GM19455 (cell line): ENCODE measurements at regions not wholly inside any gene's neighbourhood (a gene's known extent, or its start where the extent isn't known, plus 50 kb on each side); places are given as distances from the start of the nearest gene placed in this dataset.
"Not testable (repeated sequence)": the region's sequence is repeated elsewhere in the genome, so short reads cannot be mapped to it uniquely, and the experiment has no call there.

Experiments used
- ATAC-seq: cut with Tn5 transposase; IDR thresholded peaks from one replicate; pipeline ENCODE4 v1.9.1; 2021; ENCODE audit not compliant: unreplicated experiment

DNA sequence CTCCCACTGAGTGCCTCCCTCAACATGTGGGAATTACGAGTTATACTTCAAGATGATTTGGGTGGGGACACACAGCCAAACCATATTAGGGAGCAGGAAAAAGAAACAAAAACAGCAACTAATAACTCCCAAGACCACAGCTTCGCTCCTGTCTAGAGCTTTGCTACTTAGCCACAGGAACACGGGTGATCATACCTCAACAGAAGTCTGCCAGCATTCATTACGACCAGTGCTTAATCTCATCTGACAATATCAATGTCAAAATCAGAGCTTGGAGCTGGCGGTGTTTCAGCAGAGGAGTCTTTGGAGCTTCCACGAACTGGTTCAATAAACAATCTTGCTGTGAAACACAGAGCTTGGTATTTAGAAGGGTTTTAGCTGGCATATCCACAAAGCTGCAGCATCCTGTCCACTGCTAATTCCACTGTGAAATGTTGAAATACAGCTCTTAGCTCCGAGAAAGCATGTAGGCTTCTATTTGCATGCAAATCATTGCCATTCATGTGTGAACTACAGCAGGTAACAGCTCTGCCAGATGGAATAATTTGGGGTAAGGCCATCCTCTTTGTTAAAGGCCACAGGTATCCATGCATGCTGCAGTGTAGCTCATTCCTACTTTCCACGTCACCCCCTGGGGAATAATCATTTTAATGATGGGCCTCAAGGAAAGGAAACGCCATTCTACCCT, 128.4 kb upstream of the GOT2 start:
- no peak for ATAC-seq

DNA sequence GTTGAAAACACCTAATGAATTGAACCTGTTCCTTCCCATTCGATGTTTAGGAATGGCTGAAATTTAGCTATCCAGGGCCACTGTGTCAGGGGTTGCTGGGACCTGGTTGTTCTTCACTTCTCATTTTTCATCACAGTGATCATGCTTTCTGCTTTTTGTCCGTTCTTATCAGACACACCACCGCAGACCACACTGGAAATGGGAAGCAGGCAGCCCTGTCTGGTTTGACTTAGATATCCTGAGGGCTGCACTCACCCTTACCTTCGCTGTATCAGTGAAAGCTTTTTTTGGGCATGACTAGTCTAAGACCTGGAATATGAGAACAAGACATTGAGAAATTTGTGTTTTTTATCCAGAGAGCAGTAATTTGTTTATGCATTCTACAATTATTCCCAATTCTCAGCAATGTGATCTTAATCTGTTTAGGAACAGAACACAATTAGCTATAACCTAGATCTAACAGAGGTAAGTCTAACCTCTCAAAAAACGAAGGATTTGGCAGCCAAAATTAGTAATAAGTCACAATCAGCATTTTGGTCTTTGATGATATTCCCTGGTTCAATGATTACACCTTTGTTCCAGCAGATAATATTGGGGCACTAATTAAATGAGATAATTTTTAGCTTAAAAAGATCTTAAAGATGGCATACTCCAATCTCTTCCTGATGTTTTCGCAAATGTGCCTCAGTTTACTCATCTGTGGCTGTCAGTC, 126.0 kb upstream of the GOT2 start:
- no peak for ATAC-seq

DNA sequence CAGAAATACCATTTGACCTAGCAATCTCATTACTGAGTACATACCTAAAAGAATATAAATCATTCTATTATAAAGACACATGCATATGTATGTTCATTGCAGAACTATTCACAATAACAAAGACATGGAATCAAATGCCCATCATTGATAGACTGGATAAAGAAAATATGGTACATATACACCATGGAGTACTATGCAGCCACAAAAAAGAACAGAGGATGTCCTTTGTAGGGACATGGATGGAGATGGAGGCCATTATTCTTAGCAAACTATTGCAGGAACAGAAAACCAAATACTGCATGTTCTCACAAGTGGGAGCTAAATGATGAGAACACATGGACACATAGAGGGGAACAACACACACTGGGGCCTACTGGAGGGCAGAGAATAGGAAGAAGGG, 124.5 kb upstream of the GOT2 start:
- not testable (repeated sequence) for ATAC-seq

DNA sequence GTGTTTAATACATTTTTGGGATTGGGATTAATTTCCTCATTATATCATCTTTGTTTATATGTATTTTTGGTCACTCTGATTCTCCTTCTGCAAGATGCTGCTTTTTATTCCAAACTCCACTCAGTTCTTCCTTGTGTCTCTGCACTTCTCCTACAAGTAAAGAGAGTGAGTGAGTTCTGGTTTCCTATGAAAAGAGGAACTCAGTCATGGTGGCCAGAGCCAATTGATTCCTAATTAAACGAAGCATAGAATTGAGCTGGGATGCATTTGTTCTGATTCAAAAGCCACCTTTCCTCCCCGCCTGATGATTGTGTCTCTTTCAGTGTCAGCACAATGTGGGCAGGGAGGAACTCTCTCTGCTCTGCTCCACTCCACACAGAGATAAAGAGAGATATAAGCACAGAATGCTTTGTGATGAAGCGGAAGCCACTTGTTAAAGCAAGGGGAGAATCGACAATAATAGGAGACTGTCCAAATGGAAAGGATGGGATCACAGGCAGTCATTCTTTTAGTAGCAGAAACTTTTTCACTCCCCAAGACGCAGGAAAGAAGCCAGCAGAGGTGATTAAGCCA, 121.3 kb upstream of the GOT2 start:
- ATAC-seq: no peak

DNA sequence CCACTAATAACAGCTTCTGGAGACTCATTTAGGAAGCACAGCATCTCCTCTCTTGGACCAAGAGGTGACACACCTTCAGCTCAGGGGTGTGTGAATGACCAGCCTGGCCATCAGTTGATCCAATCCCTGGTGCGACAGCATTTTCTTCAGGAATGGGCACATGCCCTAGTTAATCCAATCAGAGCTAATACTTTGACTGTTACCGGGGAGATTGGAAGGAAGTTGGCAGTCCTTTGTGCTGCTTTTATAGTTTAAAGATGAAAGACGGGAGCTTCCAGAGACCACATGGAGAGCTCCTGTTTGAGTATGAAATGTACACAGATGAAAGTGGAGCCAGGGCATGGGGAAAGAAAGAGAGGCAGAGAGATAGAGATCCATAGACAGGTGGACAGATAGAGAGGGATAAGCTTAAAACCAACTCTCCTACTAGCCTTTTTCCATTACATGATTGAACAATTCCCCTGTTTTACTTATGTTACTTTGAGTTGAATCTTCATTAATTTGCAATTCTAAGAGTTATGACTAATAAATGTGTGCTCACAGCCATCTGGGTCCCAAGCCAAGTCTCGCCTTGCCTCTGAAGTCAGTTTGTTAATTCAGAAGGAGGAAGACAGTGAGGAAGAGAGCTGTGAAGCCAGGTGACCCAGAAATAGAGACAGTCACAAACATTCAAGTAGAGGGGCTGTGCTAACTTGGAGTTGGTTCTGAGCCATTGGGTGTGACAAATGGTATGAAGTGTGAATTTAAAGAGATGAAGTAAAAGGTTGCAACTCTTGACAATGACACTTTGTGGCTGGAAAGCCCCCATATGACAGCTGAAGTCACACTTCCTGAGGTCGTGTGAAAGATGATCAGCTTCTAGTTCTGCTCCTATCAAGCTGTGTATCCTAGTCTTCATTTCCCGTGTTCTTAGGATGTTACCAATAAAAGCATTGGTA, 120.0 kb upstream of the GOT2 start:
- ATAC-seq: no peak

DNA sequence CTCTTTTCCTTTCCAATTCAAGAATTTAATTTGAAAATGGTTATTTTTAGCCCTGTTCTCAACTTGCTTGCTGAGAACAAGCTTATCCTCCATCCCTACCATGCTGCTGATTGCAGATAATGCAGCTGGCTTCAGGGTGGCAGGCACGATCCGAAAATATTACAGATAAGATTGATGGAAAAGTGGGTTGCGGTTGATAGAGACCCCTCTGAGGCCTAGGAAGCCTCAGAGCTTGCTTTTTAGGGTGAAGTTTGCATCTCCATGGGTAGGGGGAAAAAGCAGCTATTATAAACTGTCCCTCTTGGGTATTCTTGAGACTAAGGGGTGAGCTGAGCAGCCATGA, 116.5 kb upstream of the GOT2 start:
- ATAC-seq: no peak

DNA sequence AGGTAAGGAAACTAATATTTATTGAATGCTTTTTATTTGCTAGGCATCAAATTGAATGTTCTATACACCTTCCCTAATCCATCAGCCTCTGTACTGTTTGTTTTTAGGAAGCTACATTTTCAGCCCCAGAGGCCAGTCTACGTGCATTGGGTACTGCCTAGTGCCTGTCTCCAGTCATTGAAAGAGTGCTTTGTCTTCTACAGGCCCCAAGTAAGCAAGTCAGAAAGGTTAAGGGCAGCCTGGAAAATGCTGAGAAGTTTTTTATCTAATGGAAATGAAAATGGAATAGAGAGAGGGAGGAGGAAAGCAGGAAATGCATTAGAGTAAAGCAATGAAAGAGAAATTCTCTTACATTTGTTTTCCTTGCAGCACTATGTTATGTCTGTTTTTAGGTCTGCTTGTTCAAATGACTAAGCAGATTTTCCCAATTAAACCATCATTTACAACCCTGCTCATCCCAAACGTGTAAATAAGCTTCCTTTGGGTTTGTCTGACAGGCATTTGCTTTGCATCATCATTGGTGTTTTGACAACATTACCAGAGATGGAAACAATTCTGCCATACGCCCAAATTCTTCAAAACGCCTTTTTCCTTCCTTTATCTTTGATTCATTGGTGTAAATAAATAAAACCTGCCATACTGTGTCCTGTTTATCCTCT, 116.0 kb upstream of the GOT2 start:
- no peak for ATAC-seq

DNA sequence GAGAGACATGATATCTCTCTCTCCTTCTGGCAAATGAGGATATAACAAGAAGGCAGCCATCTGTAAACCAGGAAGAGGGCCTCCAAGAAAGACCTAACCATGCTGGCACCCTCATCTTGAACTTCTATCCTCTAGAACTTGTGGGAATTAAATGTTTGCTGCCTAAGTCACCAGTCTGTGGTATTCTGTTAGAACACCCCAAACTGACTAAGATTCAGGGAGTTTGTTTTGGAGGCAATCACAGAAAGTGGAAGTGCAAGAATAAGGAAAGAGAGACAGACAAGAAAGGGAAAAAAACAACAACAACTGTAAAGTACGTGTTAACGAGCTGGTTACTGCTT, 114.5 kb upstream of the GOT2 start:
- no peak for ATAC-seq

DNA sequence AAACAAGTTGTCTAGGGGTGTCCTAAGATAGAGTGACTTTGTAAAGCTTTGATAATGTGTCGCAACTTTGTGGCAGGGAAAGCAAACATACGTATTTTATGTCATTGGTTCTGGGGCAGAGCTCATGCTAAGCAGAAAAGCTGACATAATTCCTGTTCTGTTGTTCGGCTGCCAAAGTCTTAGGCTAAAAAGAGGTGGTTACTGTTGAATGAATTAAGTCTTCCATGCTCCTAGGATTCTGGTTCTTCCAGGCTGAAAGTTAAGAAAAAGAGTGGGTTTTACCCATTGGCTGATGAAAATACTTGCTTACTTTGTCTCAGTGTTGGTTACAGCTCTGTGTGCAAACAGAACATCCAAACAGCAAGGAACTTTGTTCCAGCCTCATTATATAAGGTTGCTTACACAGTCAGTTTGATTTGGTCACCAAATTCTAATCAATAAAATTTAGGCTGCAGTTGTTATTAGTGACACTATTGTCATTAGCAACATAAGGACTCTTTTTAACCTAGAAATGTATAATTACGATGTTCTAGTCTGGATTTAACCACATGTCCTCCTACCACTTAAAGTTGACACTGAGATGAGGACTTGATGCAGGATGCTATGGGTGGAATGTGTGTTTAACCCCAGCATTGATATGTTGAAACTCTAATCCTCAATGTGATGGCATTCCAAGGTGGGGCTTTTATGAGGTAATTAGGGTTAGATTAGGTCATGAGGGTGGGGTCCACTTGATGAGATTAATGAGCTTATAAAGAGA, 114.0 kb upstream of the GOT2 start:
- no peak for ATAC-seq

DNA sequence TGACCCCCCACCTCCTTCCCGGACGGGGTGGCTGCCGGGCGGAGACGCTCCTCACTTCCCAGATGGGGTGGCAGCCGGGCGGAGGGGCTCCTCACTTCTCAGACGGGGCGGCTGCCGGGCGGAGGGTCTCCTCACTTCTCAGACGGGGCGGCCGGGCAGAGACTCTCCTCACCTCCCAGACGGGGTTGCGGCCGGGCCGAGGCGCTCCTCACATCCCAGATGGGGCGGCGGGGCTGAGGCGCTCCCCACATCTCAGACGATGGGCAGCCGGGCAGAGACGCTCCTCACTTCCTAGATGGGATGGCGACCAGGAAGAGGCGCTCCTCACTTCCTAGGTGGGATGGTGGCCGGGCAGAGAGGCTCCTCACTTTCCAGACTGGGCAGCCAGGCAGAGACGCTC, 112.1 kb upstream of the GOT2 start:
- ATAC-seq: not testable (repeated sequence)

DNA sequence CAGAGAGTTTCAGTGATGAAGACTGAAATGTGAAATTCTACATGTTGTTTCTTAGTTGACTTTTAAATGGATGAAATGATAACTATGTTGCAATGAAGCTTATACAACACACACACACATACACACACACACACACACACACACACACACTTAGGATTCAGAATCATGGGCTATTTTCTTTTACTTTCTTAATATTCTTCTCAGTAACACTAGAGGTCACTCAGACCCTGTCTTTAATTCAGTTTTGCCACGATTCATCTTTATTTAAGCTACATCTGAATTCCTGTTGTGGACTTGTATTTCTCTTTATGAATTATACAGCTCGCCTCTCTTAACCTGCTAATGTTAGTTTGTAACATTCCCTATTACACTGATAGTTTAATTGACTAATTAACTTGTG, 109.6 kb upstream of the GOT2 start:
- no peak for ATAC-seq

DNA sequence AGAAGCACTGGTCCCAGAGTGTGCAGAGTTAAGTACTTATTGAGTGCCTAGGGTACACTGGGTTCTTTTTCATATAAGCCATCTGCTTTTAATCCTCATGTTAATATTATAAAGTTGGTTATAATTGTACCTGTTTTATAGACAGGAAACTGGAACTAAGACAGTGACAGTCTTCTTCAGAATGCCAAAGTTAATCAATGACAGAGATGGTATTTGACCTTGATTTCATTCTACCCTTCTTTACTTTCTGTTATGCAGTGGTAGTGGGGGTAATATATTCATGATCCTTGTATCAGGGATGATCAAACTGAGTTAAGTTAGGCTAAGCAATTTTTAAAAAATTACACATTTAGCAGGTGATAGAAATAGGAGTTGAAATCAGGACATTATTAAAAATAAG, 108.6 kb upstream of the GOT2 start:
- no peak for ATAC-seq

DNA sequence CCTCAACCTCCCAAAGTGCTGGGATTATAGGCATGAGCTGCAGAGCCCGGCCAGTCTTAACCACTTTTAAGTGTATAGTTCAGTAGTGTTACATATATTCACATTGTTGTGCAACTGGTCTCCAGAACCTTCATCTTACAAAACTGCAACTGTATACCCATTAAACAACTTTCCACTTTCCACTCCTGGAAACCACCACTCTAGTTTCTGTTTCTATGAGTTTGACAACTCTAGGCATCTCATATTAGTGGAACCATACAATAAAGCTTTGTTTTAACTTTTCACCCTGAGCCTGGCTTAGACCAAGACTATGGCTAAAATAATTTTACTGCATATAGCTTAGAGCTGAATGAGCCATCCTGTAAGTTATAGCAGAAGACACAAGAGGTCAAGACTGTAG, 108.0 kb upstream of the GOT2 start:
- no peak for ATAC-seq

DNA sequence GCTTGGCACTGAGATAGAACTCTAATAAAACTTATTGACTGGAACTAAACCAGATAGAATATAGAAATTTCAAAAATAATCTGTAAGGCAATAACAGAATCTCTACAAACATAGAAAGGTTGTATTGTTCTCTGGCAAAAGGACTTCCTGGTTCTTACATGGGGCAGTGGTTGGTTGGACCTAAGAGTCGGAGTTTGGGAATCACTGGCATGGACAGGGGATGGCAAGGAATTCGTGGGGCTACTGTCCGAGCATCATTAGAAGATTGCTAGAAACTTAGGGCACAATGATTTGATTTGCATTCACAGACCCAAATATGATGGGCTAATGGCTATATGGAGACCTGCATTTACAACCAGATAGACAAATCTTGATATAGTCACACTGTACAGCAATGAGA, 103.8 kb upstream of the GOT2 start:
- no peak for ATAC-seq

DNA sequence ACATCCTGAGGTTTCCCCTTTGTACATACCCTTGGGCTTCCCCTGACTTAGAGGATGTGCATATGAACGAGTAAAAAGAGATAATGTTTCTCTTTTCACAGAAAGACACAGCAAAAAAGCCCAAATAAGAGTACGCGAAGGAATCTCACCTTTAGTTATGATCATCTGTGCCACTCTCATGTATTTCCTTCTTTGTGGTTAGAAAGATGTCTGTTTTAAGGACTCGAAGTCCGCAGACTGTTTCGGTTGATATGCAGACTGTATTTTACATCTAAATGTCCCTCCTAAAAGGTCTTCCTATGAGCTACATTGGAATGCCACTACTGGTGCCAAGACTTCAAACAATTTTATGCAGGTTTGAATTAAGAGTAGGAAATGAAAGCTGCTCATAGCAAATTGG, 102.3 kb upstream of the GOT2 start:
- no peak for ATAC-seq

DNA sequence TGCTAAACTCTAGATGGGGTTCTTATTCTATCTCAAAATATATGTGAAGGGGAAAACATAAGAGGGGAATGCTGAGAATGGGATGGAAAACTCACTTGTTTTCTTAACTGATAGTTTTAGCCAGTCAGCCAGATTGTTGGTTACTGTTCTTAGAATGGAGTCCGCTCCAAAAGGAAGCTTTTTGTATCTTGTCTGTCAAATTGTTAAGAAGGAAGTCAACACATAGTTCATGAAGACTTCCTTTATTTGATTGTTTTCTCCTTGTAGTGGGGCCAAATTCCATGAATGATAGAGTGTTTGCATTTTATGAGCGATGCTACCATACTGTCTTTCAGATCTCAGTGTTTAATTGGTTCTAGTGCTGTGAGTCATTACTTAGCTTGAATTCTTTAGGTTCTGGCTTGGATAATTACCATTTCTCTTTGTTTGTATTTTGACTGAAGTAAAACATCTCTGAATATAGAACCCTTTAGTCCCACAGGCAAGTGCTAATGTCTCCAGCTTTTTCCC, 98.3 kb upstream of the GOT2 start:
- ATAC-seq: no peak

DNA sequence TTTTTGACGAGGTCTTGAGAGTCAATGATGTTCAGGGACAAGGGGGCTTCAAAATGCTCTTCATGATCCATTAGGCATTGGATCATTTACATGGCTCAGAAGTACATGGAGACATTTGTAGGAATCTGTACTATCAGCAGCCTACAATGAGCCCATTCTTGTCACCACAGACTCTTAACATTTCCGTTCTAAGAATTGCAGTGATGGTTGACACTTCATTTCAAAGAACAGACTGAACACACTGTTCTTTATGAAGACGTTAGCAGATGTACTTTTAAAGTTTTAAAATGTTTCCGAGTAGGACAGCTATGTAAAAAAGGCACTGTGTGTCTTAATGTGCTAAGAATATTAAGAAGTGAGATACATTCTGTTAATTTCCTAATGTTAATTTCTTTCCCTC, 97.3 kb upstream of the GOT2 start:
- no peak for ATAC-seq

DNA sequence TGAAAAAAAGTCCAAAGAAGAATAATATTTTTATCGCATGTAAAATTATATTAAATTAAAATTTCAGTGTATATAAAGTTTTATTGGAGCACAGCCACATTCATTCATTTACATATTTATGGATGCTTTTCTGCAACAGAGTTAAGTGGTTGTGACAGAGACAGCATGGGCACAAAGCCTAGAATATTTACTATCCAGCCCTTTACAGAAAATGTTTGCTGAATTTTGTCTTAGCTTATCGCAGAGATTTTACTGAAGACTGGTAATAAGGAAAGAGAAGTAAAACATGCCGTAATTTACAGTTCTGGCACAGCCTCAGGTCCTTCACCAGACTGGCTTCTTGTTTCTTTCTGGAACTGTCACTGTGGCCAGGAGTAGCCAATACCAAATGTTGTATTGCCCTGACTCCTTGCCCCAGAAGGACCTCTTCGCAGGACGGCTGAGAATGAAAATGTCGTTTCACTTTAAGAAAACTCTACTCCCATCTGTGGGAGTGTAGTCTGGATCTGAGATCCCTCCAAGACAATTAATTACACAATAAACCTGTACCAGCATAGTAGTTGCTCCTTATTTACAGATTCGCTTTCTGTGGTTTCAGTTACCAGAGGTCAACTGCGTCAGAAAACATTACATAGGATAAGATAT, 94.9 kb upstream of the GOT2 start:
- no peak for ATAC-seq

DNA sequence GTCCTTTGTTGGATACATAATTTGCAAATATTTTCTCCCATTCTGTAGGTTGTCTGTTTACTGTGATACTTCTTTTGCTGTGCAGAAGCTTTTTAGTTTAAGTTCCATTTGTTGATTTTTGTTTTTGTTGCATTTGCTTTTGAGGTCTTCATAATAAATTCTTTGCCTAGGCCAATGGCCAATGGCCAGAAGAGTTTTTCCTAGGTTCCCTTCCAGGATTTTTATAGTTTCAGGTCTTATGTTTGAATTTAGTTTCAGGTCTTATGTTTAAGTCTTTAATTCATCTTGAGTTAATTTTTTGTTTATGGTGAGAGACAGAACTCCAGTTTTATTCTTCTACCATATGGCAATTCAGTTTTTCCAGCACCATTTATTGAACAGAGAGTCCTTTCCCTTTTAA, 90.1 kb upstream of the GOT2 start:
- no peak for ATAC-seq

DNA sequence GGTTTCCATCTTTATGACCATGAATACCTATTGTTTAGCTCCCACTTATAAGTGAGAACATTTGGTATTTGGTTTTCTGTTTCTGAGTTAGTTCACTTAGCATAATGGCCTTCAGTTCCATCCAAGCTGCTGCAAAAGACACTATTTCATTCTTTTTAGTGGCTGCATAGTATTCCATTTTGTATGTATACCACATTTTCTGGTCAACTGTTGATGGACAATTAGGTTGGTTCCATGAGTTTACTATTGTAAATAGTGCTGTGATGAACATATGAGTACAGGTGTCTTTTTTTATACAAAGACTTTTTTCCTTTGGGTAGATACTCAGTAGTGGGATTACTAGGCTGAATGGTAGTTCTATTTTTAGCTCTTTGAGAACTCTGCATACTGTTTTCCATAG, 87.8 kb upstream of the GOT2 start:
- no peak for ATAC-seq
